Activated naive CD4-positive, alpha-beta T cell treated with anti-CD3 and anti-CD28 coated beads, Interleukin-2, amount 50 U/mL, for 24 hours (primary cell): ENCODE measurements at regions not wholly inside any gene's neighbourhood (a gene's known extent, or its start where the extent isn't known, plus 50 kb on each side); places are given as distances from the start of the nearest gene placed in this dataset.

ENCODE experiments used
- H3K27ac Mint-ChIP-seq: one replicate; pipeline ENCODE4 v1.8.0; 2021; ENCODE audit warnings: mild to moderate bottlenecking, mixed read lengths
- H3K27me3 Mint-ChIP-seq: one replicate; pipeline ENCODE4 v1.8.0; 2021; ENCODE audit warnings: mixed read lengths
- H3K36me3 Mint-ChIP-seq: one replicate; pipeline ENCODE4 v1.8.0; 2021; ENCODE audit warnings: mixed read lengths
- H3K4me1 Mint-ChIP-seq: one replicate; pipeline ENCODE4 v1.8.0; 2021; ENCODE audit warnings: mixed read lengths
- H3K4me3 Mint-ChIP-seq: one replicate; pipeline ENCODE4 v1.8.0; 2021; ENCODE audit warnings: mild to moderate bottlenecking, mixed read lengths
- H3K9me3 Mint-ChIP-seq: one replicate; pipeline ENCODE4 v1.8.0; 2021; ENCODE audit warnings: mixed read lengths

- no peaks in the 10 kb centered on the region for H3K9me3 Mint-ChIP-seq
- H3K36me3 Mint-ChIP-seq: no peaks in the 10 kb centered on the region
- H3K27me3 Mint-ChIP-seq: no peaks in the 10 kb centered on the region
- no peak overlapping the region for H3K27ac Mint-ChIP-seq
- H3K4me3 Mint-ChIP-seq: no peak overlapping the region
- no peaks in the 10 kb centered on the region for H3K4me1 Mint-ChIP-seq
Measured at GRCh38 chr2:21930226-21930625, 806.5 kb downstream of the TDRD15 start.

DNA sequence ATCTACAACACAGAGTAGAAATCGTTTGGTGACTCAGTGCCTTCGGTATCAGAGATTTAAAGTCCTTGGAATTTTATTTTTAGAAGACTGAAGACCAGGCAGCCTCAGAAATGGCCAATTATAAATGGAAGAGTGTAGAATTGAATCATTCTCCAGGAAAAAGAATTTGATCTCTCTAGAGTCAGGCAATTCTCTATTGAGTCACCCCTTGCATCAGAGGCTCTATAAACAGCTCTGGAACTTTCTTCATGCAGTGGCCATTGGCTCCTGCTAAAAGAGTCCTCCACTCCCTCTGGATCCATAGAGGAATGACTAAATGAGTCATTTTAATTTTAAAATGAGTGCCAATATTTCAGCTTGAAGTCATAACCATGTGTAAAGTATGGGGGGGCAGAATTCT is 816.2 kb downstream of the TDRD15 start:
- no peak overlapping the region for H3K4me3 Mint-ChIP-seq
- H3K4me1 Mint-ChIP-seq: no peaks in the 10 kb centered on the region
- H3K36me3 Mint-ChIP-seq: no peaks in the 10 kb centered on the region
- no peak overlapping the region for H3K27ac Mint-ChIP-seq
- no peaks in the 10 kb centered on the region for H3K9me3 Mint-ChIP-seq
- no peaks in the 10 kb centered on the region for H3K27me3 Mint-ChIP-seq

DNA sequence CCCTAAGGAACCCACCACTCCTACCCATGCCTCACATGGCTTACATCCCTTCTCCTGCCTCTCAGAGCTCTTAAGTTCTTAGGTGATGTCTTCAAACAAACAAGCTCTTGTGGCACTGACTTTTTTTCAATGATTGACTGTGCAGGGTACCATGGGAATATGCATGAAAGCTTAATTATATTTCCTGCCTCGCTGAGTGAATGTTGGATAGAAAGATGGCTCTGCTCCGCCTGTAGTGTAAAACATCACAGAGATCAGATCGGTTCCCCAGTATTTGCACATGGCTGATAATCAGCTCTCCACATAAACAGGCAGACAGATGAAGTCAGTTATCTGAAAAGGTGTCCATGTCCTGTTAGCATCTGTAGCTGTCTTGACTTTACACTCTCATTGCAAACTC is 820.8 kb downstream of the TDRD15 start:
- no peaks in the 10 kb centered on the region for H3K9me3 Mint-ChIP-seq
- no peaks in the 10 kb centered on the region for H3K27me3 Mint-ChIP-seq
- H3K4me3 Mint-ChIP-seq: no peak overlapping the region
- H3K36me3 Mint-ChIP-seq: no peaks in the 10 kb centered on the region
- H3K27ac Mint-ChIP-seq: no peak overlapping the region
- H3K4me1 Mint-ChIP-seq: no peaks in the 10 kb centered on the region

DNA sequence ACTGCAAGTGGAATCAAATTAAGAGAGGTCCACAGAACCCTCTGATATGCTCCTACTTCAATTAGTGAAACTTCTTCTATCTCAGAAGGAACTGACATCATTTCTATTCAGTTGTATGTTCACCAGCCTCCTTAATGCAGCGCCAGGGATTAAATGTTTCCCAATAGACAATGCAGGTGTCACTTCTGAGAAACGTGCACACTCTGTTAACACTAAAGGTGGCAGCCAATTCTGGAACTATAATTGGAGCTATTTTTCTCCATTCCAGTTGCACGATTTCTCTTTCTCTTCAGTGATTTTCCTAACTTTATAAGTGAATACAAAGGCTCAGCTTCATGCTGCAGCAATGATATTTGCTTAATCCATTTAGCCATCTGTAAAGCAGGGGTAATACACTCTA is 821.9 kb downstream of the TDRD15 start:
- Mint-ChIP-seq H3K9me3 (no peaks in the 10 kb centered on the region), H3K4me1 (no peaks in the 10 kb centered on the region)

DNA sequence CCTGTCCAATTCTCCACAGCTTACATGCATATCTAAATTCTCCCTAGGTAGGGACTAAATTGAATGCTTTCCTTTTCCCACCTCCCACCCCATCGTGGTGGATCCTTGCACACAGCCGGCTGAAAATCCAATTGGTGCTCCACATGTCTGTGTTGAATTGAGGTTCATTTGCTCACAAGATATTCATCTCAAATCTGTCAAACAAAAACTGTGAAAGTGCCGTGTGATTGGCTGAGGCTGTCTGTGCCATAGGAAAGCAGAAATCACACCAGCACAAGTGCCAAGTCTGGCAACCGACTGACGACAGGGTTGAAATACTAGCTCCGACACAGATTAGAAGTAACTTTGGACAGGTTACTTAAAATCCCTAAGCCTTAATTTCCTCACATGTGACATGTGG is 823.3 kb downstream of the TDRD15 start:
- H3K27ac Mint-ChIP-seq: no peak overlapping the region
- no peaks in the 10 kb centered on the region for H3K9me3 Mint-ChIP-seq
- no peaks in the 10 kb centered on the region for H3K27me3 Mint-ChIP-seq
- no peaks in the 10 kb centered on the region for H3K36me3 Mint-ChIP-seq
- no peak overlapping the region for H3K4me3 Mint-ChIP-seq
- H3K4me1 Mint-ChIP-seq: no peaks in the 10 kb centered on the region

More for the DNA sequence above, 821.9 kb downstream of the TDRD15 start:
- no peak overlapping the region for H3K27ac Mint-ChIP-seq
- no peaks in the 10 kb centered on the region for H3K27me3 Mint-ChIP-seq
- H3K4me3 Mint-ChIP-seq: no peak overlapping the region
- H3K36me3 Mint-ChIP-seq: no peaks in the 10 kb centered on the region

DNA sequence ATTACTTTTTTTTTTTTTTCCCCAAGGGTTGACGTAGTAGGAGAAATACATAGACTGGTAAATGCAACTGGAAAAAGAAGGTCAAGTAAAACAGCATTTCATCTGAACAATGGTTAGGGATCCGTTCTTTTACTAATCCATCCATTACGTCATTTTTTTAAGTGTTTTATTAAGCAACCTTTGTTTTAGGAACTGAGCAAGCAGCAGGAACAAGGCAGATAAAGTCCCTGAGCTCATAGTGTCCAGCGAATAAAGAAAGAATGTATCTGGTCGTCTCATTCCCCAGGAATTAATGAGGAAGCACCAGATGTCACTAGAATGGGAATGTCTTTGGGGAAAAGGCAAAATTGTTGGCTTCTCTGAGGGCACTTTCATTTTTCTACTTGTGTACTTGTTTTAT is 842.4 kb downstream of the TDRD15 start:
- H3K36me3 Mint-ChIP-seq: no peaks in the 10 kb centered on the region
- no peak overlapping the region for H3K27ac Mint-ChIP-seq

GRCh38 chr2:21970971-21971370 is 847.2 kb downstream of the TDRD15 start:
- H3K4me1 Mint-ChIP-seq: no peaks in the 10 kb centered on the region
- no peaks in the 10 kb centered on the region for H3K27me3 Mint-ChIP-seq
- H3K36me3 Mint-ChIP-seq: no peaks in the 10 kb centered on the region
- no peak overlapping the region for H3K27ac Mint-ChIP-seq
- no peak overlapping the region for H3K4me3 Mint-ChIP-seq
- H3K9me3 Mint-ChIP-seq: peaks cover 19% of the 10 kb centered on the region

More for the DNA sequence above, 842.4 kb downstream of the TDRD15 start:
- H3K4me1 Mint-ChIP-seq: no peaks in the 10 kb centered on the region
- H3K9me3 Mint-ChIP-seq: peaks cover 12% of the 10 kb centered on the region
- H3K4me3 Mint-ChIP-seq: no peak overlapping the region
- H3K27me3 Mint-ChIP-seq: no peaks in the 10 kb centered on the region

GRCh38 chr2:21972586-21972985 is 848.8 kb downstream of the TDRD15 start:
- Mint-ChIP-seq H3K4me3 (no peak overlapping the region), H3K4me1 (no peaks in the 10 kb centered on the region), H3K9me3 (peaks cover 12% of the 10 kb centered on the region), H3K27me3 (no peaks in the 10 kb centered on the region), H3K36me3 (no peaks in the 10 kb centered on the region), H3K27ac (no peak overlapping the region)

GRCh38 chr2:21981127-21981526 is 857.4 kb downstream of the TDRD15 start:
- H3K27ac Mint-ChIP-seq: no peak overlapping the region
- H3K36me3 Mint-ChIP-seq: no peaks in the 10 kb centered on the region
- no peaks in the 10 kb centered on the region for H3K4me1 Mint-ChIP-seq
- peaks cover 4% of the 10 kb centered on the region for H3K9me3 Mint-ChIP-seq
- no peak overlapping the region for H3K4me3 Mint-ChIP-seq
- no peaks in the 10 kb centered on the region for H3K27me3 Mint-ChIP-seq

- Mint-ChIP-seq H3K27ac (no peak overlapping the region), H3K27me3 (no peaks in the 10 kb centered on the region), H3K9me3 (peaks cover 13% of the 10 kb centered on the region), H3K4me3 (no peak overlapping the region), H3K4me1 (no peaks in the 10 kb centered on the region), H3K36me3 (no peaks in the 10 kb centered on the region)
Measured at GRCh38 chr2:21993002-21993401, 869.2 kb downstream of the TDRD15 start.

DNA sequence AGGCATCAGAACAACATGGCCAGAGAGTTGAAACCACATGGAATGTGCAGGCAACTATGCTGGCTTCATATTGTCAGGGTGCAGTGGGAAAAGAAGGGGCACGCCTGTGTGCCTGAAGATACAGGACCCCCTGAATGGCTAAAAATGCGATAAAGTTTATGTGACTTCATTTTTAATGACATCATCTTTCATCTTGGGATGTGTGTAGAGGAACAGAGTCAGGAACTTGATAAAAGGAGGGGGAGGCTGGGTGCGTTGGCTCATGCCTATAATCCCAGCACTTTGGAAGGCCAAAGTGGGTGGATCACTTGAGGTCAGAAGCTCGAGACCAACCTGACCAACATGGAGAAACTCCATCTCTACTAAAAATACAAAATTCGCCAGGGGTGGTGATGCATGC is 872.6 kb downstream of the TDRD15 start:
- H3K4me3 Mint-ChIP-seq: no peak overlapping the region
- no peaks in the 10 kb centered on the region for H3K36me3 Mint-ChIP-seq
- no peak overlapping the region for H3K27ac Mint-ChIP-seq
- no peaks in the 10 kb centered on the region for H3K4me1 Mint-ChIP-seq
- no peaks in the 10 kb centered on the region for H3K27me3 Mint-ChIP-seq
- H3K9me3 Mint-ChIP-seq: peaks cover 20% of the 10 kb centered on the region

DNA sequence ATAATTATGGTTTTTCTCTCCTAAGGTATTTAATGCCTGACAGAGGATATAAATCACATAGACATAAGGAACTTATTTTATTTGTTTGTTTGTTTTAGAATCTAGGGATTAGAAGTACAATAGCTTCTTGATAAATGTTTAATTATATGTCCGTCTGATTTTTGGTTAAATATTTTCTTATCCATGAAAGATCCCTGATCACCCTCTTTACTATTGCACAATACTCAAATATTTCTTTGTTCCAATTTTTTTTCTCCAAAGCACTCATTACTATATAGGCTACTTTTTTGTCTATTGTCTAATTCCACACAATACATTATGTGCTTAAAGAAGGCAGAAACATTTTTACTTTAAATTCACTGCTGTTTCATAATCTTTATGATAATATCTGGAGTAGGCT is 875.8 kb downstream of the TDRD15 start:
- Mint-ChIP-seq H3K4me3 (no peak overlapping the region), H3K9me3 (peaks cover 15% of the 10 kb centered on the region), H3K4me1 (no peaks in the 10 kb centered on the region), H3K27ac (no peak overlapping the region), H3K36me3 (no peaks in the 10 kb centered on the region), H3K27me3 (no peaks in the 10 kb centered on the region)

GRCh38 chr2:22002066-22002465 is 878.3 kb downstream of the TDRD15 start:
- Mint-ChIP-seq H3K27ac (no peak overlapping the region), H3K27me3 (no peaks in the 10 kb centered on the region), H3K4me3 (no peak overlapping the region), H3K36me3 (no peaks in the 10 kb centered on the region), H3K9me3 (peaks cover 15% of the 10 kb centered on the region), H3K4me1 (no peaks in the 10 kb centered on the region)

GRCh38 chr2:22003270-22003669 is 879.5 kb downstream of the TDRD15 start:
- H3K27me3 Mint-ChIP-seq: no peaks in the 10 kb centered on the region
- H3K36me3 Mint-ChIP-seq: no peaks in the 10 kb centered on the region
- H3K4me1 Mint-ChIP-seq: no peaks in the 10 kb centered on the region
- no peak overlapping the region for H3K4me3 Mint-ChIP-seq
- peaks cover 15% of the 10 kb centered on the region for H3K9me3 Mint-ChIP-seq
- H3K27ac Mint-ChIP-seq: no peak overlapping the region

GRCh38 chr2:22011048-22011447 is 887.3 kb downstream of the TDRD15 start:
- H3K36me3 Mint-ChIP-seq: no peaks in the 10 kb centered on the region
- H3K9me3 Mint-ChIP-seq: no peaks in the 10 kb centered on the region
- no peak overlapping the region for H3K4me3 Mint-ChIP-seq
- H3K27me3 Mint-ChIP-seq: no peaks in the 10 kb centered on the region
- H3K4me1 Mint-ChIP-seq: no peaks in the 10 kb centered on the region
- H3K27ac Mint-ChIP-seq: no peak overlapping the region

GRCh38 chr2:22020091-22020742 is 896.4 kb downstream of the TDRD15 start:
- no peak overlapping the region for H3K27ac Mint-ChIP-seq
- H3K4me3 Mint-ChIP-seq: no peak overlapping the region
- H3K4me1 Mint-ChIP-seq: no peaks in the 10 kb centered on the region
- no peaks in the 10 kb centered on the region for H3K36me3 Mint-ChIP-seq
- H3K27me3 Mint-ChIP-seq: no peaks in the 10 kb centered on the region
- no peaks in the 10 kb centered on the region for H3K9me3 Mint-ChIP-seq

DNA sequence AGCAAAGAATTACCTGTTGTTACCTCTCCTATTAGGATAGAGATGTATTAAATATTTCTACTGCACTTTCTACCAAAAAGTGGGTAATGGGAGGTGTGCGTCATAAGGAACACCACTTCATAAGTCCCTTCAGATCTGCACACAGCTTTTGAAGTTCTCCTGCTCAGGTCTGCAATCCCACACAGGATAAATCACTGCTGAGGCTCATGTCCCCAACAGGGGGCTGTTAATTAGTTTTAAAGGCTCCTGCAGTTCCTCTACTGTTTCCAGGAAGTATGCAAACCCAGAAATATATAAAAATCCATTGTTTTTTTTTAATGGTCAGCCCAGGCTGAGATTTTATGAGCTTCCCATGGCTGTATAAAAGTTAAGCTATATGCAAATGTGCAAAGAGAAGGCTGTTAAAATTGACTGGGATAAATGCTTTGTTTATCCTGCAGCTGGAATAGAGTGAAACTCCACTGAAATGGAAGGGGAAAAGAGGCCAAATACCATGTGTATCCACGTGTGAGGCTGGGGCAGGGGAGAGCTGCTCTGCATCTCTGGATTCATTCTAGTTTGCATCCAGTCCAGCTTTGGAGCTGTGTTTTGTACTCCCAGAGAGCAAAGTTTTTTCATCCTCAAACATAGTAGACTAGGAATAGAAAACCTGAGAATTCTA is 903.7 kb downstream of the TDRD15 start:
- no peaks in the 10 kb centered on the region for H3K9me3 Mint-ChIP-seq
- H3K36me3 Mint-ChIP-seq: no peaks in the 10 kb centered on the region
- H3K4me3 Mint-ChIP-seq: no peak overlapping the region

More for the DNA sequence above, 903.7 kb downstream of the TDRD15 start:
- Mint-ChIP-seq H3K4me1 (no peaks in the 10 kb centered on the region), H3K27ac (no peak overlapping the region), H3K27me3 (no peaks in the 10 kb centered on the region)
